Activated CD4-positive, alpha-beta T cell treated with anti-CD3 and anti-CD28 coated beads, Interleukin-2, amount 50 U/mL, for 48 hours (primary cell): ENCODE measurements at regions not wholly inside any gene's neighbourhood (a gene's known extent, or its start where the extent isn't known, plus 50 kb on each side); places are given as distances from the start of the nearest gene placed in this dataset.
"Not testable (repeated sequence)": the region's sequence is repeated elsewhere in the genome, so short reads cannot be mapped to it uniquely, and the experiment has no call there.

ENCODE experiments used
- DNase-seq, 2 experiments: peaks; one replicate each; pipeline ENCODE4 v3.0.0-alpha.2; 2020

GRCh38 chr3:20810555-20810954 is 624.5 kb upstream of the SGO1 start:
- no peak for DNase-seq

DNA sequence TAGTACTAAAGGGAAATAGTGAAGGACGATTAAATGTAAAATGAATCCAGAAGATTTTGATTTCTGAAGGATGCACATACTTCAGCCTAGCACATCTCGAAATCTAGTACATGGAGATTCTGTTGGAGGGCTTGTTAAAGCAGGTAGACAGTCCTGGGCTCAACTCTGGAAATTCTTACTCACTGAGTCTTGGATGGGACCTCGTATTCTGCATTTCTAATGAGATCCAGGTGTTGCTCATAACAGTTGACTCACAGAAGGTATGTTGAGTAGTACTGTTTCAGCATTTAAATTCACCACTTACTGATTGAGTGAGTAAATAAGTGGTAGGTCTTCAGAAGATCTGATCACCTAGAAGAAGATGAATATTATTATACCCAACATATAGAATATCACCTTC is 623.4 kb upstream of the SGO1 start:
- DNase-seq: no peak

DNA sequence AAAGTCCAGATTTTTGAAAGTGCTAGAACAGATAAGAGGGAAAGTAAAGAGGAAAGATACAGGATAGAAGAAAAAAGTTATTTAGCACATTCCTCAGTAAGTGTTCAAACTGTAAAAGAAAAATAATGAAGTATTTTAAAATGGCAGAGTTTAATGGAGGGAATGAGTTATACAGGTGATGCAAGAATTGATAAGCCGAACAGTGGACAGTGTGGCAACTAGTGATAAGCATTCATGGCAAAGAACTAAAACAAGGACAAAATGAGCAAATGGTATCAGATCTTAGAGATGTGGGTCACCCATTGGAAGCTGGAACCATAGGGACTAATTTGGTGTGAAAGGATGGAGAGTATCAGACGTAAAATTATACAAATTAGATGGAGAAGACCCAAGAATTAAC is 622.9 kb upstream of the SGO1 start:
- DNase-seq: no peak

GRCh38 chr3:20798666-20799065 is 612.7 kb upstream of the SGO1 start:
- DNase-seq: no peak

GRCh38 chr3:20787005-20787404 is 601.0 kb upstream of the SGO1 start:
- no peak for DNase-seq

DNA sequence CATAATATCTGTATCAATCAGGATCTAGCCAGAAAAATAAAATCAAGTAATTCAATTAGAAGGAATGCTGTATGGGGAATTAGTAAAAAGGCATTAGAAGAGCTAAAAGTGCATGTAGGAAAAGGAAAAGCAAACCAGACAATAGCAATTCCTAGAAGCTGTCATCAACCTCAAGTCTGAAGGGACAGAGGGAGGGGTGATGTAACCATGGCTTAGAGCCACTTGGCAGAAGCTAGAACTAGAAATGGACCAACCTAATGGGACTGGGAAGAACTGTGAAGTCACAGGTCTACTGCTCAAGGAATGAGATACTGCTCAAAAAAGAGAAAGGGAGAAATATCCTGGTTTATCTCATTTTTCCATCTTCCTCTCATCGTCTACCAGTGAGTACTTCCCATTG is 590.7 kb upstream of the SGO1 start:
- no peak for DNase-seq

- no peak for DNase-seq
Observed at GRCh38 chr3:20776286-20776685, 590.3 kb upstream of the SGO1 start.

- no peak for DNase-seq
Observed at GRCh38 chr3:20773320-20773984, 587.4 kb upstream of the SGO1 start.

DNA sequence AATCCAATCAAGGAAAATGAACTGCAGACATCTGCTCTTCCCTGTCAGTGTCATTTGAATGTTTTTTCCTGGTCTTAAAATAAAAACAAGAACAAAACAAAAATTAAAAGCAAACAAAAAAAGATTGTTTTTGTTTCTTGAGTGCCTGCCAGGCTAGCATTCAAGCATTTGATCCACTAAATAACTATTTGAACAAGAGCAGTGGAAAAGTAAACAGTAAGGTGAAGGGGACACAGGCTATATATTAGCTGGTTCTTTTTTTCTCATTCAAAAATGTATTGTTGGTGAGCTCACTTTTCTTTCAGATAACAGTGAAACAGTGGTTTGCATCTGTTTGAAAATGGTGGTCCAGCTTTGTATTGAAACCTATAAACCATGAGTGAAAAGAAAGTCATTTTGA is 586.9 kb upstream of the SGO1 start:
- no peak for DNase-seq

DNA sequence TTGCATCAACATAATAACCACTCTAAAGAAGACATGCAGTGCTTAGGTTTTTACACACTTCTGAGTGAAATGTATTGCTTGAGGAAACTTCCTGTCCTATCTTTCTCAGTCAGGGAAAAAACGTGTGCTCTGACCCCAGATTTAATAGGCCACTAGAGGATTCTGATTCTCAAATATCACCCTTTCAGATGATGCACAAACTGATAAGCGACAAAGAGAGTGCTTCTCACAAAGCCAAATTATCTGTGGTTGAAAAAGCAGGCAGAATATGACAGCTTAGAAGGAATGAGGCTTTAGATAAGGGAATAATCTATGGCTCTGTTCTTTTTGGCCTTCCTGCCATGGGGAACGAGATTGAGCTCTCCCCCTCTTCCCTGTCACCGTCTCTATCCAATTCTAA is 583.4 kb upstream of the SGO1 start:
- DNase-seq: no peak

DNA sequence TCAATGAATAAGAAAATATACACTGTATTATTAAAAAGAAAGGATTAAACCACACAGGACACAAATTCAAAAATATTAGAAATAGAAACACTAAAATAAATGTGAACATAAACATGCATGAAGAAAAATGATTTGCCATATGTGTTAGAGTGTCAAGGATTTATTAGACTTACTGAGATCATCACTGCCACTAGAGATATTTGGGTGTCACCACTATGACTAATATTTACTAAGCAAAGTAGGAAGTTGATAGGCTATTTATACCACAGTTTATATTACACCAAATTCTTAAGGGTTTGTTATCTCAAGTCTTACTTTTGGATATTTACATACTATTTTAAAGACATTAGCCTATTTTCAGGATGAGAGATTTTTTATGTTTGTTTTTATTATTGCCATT is 575.0 kb upstream of the SGO1 start:
- no peak for DNase-seq

- no peak for DNase-seq
Observed at GRCh38 chr3:20752416-20752815, 566.4 kb upstream of the SGO1 start.

GRCh38 chr3:20751296-20751695 is 565.3 kb upstream of the SGO1 start:
- DNase-seq: no peak

- no peak for DNase-seq
Observed at GRCh38 chr3:20747741-20748140, 561.7 kb upstream of the SGO1 start.

DNA sequence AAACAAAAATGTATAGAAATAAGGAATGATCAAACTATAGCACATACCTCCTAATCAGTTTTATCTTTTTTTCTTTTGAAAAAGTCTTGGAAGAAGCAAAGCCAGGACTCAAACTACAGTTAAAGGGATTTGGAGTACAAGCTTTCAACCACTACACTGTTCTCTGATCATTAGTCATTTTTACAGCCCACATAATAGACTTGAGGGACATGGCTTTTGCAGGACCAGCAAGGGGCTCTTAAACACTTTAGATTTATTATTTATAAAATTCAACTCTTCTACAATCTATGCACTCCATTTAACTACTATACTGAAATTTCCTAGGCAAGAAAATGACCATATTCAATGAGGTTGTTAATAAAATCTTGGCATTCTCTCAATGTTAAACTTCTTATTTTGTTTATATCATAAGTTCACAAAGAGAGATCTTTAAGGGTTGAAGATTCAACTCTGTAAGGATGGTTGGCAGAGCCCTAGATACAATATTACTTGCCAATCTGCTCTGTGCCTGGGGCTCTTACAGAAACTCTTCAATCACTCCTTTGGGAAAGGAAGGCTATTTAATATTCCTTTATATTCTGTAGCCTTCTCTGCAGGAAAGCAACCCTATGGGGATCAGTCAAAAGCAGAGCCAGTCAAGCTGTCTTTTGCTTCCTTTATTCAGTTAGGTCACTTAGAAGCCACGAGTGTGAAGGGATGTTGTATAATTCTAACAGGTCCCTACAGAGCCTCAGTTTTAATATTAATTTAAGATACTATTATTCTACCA is 557.7 kb upstream of the SGO1 start:
- DNase-seq: no peak

DNA sequence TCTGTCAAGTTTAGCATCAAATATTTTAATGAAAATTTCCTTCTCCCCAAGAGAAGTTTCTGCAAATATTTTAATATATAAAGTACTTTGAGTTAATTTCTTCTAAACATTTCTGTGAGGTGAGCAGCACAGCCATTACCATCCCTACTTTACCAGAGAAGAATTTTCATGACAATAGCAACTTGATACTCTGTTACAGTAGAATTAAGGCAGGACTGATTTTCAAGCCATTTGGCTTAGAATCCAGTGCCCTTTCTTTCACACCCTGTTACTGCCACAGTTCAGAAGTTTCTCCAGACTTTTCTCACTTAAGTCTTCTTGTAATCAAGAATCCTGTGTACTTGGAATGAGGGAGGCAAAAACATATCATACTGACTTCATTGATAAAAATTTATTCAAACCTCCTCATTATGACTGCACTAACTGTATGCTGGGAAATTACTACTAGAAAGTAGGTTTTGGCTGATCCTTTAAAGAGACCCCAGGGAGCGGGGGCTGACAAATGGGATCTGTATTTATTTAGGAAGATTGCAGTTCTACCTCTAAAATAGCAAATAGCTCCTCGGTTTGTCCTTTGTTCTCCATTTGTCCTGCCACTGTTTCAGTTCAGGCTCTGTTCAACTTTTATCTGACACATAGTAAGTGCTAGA is 557.0 kb upstream of the SGO1 start:
- DNase-seq: no peak

DNA sequence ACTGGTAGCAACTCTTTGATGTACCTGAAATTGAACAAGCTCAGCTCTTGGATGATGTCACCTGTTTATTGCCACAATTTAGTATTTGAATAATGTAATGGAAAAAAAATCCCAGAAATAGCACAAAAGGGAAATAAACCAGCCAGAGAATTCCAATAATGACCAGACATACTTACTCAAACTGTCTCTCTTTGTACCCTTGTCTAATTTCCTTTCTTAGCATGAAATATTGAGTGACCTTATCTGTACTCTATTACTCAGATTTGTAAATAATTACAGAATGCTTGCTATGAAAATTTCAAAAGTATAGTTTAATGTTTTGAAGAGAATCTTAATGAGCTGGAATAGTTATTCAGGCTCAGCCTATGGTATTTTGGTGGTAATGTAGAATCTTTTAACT is 555.4 kb upstream of the SGO1 start:
- DNase-seq: no peak

- DNase-seq: no peak
Observed at GRCh38 chr3:20739814-20740213, 553.8 kb upstream of the SGO1 start.

- no peak for DNase-seq
Observed at GRCh38 chr3:20736287-20736852, 550.4 kb upstream of the SGO1 start.

DNA sequence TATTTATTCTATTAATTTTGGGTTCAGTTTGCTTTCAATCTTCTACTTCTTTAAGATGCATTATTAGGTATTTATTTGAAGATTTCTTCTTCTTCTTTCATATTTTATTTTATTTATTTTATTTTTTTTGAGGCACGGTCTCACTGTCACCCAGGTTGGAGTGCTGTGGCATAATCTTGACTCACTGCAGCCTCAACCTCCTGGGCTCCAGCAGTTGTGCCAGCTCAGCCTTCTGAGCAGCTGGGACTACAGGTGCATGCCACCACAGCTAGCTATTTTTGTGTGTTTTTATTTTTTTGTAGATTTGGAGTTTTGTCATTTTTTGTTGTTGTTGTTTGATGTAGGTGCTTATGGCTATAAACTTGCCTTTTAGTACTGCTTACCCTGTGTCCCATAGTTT is 543.2 kb upstream of the SGO1 start:
- DNase-seq: no peak

GRCh38 chr3:20726786-20727185 is 540.8 kb upstream of the SGO1 start:
- no peak for DNase-seq

GRCh38 chr3:20724241-20724640 is 538.2 kb upstream of the SGO1 start:
- no peak for DNase-seq

DNA sequence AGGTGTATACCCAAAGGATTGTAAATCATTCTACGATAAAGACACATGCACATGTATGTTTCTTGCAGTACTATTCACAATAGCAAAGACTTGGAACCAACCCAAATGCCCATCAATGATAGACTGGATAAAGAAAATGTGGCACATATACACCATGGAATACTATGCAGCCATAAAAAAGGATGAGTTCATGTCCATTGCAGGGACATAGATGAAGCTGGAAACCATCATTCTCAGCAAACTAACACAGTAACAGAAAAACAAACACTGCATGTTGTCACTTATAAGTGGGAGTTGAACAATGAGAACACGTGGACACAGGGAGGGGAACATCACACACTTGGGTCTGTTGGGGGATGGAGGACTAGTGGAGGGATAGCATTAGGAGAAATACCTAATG is 530.4 kb upstream of the SGO1 start:
- DNase-seq: not testable (repeated sequence)

DNA sequence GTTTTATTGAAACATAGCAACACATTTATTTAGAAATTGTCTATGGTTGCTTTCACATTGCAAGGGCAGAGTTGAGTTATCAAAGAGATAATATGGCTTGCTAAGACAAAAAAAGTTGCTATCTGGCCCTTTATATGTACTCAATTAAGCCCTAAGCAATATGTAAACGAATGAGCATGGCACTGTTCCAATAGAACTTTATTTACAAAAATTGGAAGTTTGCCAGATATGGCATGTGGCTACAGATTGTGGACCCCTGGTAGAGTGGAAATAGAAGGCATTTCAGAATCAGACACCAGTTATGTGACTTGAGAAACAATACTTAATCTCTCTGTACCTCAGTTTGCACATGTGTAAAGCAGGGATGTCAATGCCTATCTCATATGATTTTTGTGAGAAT is 515.6 kb upstream of the SGO1 start:
- no peak for DNase-seq
